ENCODE measurements at regions not wholly inside any gene's neighbourhood (a gene's known extent, or its start where the extent isn't known, plus 50 kb on each side); places are given as distances from the start of the nearest gene placed in this dataset.

- no peak overlapping the region for H3K4me3 ChIP-seq (ENCODE audit: low read depth, low read length)
- TF ChIP-seq, protein P1, sequence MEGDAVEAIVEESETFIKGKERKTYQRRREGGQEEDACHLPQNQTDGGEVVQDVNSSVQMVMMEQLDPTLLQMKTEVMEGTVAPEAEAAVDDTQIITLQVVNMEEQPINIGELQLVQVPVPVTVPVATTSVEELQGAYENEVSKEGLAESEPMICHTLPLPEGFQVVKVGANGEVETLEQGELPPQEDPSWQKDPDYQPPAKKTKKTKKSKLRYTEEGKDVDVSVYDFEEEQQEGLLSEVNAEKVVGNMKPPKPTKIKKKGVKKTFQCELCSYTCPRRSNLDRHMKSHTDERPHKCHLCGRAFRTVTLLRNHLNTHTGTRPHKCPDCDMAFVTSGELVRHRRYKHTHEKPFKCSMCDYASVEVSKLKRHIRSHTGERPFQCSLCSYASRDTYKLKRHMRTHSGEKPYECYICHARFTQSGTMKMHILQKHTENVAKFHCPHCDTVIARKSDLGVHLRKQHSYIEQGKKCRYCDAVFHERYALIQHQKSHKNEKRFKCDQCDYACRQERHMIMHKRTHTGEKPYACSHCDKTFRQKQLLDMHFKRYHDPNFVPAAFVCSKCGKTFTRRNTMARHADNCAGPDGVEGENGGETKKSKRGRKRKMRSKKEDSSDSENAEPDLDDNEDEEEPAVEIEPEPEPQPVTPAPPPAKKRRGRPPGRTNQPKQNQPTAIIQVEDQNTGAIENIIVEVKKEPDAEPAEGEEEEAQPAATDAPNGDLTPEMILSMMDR (IDR thresholded peaks at IDR 0.05; ENCODE audit: control insufficient read depth, extremely low read depth, insufficient read depth) = no peak
- no peak for DNase-seq (ENCODE audit: low read depth)
Measured at GRCh38 chr14:106811162-106811561, 1284.8 kb downstream of the TMEM121 start.

GRCh38 chr14:106812788-106813476 is 1286.5 kb downstream of the TMEM121 start:
- no peak for DNase-seq (ENCODE audit: low read depth)
- no peak overlapping the region for H3K4me3 ChIP-seq (ENCODE audit: low read depth, low read length)
- TF ChIP-seq, protein P1 (IDR thresholded peaks at IDR 0.05; ENCODE audit: control insufficient read depth, extremely low read depth, insufficient read depth) = no peak

DNA sequence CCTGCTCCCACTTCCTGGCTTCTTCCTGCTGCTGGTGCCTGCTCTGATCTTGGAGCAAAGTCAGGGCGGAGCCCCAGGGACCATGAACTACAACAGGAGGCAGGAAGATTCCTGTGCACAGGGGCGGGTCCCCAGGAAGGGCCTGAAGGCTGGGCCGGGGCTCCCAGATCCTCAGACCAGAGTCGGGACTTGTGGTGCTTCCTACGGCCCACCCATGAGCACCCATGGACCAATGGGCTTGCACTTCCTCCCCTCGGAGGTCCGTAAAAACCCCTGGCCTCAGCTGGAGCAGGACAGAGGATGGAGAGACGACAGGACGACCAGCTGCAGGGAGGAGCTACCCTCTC is 1287.1 kb downstream of the TMEM121 start:
- TF ChIP-seq, protein P1 (IDR thresholded peaks at IDR 0.05; ENCODE audit: control insufficient read depth, extremely low read depth, insufficient read depth) = no peak
- no peak overlapping the region for H3K4me3 ChIP-seq (ENCODE audit: low read depth, low read length)
- no peak for DNase-seq (ENCODE audit: low read depth)

GRCh38 chr14:106820119-106820518 is 1293.7 kb downstream of the TMEM121 start:
- DNase-seq (ENCODE audit: low read depth) = no peak
- TF ChIP-seq, protein P1 (IDR thresholded peaks at IDR 0.05; ENCODE audit: control insufficient read depth, extremely low read depth, insufficient read depth) = no peak
- H3K4me3 ChIP-seq (ENCODE audit: low read depth, low read length) = no peak overlapping the region

DNA sequence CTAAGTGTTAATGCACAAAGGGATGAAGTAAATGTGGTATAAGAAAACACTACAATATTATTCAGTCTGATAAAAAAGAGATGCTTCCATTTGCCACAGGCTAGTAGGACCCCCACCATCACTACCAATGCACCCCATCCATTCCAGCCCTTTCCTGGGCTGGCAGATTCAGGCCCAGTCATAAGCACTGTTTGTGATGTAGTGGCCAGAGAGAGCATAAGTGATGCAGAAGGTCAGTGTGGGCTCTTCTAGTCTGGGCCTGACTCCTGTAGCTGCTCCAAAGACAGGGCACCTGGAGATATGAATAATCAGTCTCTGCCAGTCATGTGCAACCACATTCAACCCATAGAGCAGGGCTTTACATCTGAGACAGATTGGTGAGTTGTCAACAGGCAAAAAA is 1294.7 kb downstream of the TMEM121 start:
- no peak overlapping the region for H3K4me3 ChIP-seq (ENCODE audit: low read depth, low read length)
- no peak for DNase-seq (ENCODE audit: low read depth)
- TF ChIP-seq, protein P1 (IDR thresholded peaks at IDR 0.05; ENCODE audit: control insufficient read depth, extremely low read depth, insufficient read depth) = no peak

- DNase-seq (ENCODE audit: low read depth) = no peak
- TF ChIP-seq, protein P1 (IDR thresholded peaks at IDR 0.05; ENCODE audit: control insufficient read depth, extremely low read depth, insufficient read depth) = no peak
- no peak overlapping the region for H3K4me3 ChIP-seq (ENCODE audit: low read depth, low read length)
Measured at GRCh38 chr14:106822905-106823304, 1296.5 kb downstream of the TMEM121 start.

- DNase-seq (ENCODE audit: low read depth) = no peak
- no peak overlapping the region for H3K4me3 ChIP-seq (ENCODE audit: low read depth, low read length)
- TF ChIP-seq, protein P1 (IDR thresholded peaks at IDR 0.05; ENCODE audit: control insufficient read depth, extremely low read depth, insufficient read depth) = no peak
Measured at GRCh38 chr14:106823552-106823951, 1297.2 kb downstream of the TMEM121 start.
